GM10248 (cell line): ENCODE measurements at regions not wholly inside any gene's neighbourhood (a gene's known extent, or its start where the extent isn't known, plus 50 kb on each side); places are given as distances from the start of the nearest gene placed in this dataset.
A peak's percentile ranks its signal among the peaks of the same experiment; 100 is the strongest.

ENCODE experiments used
- CTCF ChIA-PET: fragments of 300-600 bp; sonication (Branson Sonifier 250); formaldehyde crosslinking; extraction: SDS; loops from one replicate; lab custom pipeline; 2021; ENCODE audit warnings: antibody characterized with exemption; lab: Yijun Ruan, JAX
- POLR2A ChIA-PET: fragments of 350-650 bp; sonication (Branson Sonifier 250); formaldehyde crosslinking; extraction: SDS; loops from one replicate; lab custom pipeline; 2020; ENCODE audit warnings: antibody characterized with exemption; lab: Yijun Ruan, JAX
- DNase-seq: peaks from one replicate; pipeline ENCODE4 v3.0.0; 2012; ENCODE audit errors: extremely low spot score
- TF ChIP-seq, protein P1 (sequence below): IDR thresholded peaks from 2 replicates; pipeline ENCODE4 v1.5.1; 2012; ENCODE audit warnings: mild to moderate bottlenecking, low read depth; ENCODE audit errors: extremely low read depth, missing control alignments, control extremely low read depth

DNA sequence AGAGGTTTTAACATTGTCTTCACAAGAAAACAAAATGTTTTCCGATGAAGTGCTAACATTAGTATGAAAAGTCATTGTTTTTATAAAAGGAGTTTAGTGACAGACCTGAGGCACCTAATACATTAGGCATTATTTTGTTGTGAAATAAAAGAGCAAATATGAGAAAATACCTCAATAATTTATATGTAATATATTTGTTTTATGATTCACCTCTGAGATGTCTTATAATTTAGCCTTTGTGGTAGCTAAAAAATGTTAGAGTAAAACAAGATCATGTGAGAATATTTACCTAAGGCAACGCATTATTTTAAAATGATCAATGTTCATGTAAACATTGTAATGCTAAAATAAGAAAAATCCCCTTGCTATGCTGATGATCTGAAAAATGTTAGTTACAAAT is 100.9 kb upstream of the WDFY3 start:
- TF ChIP-seq, protein P1, sequence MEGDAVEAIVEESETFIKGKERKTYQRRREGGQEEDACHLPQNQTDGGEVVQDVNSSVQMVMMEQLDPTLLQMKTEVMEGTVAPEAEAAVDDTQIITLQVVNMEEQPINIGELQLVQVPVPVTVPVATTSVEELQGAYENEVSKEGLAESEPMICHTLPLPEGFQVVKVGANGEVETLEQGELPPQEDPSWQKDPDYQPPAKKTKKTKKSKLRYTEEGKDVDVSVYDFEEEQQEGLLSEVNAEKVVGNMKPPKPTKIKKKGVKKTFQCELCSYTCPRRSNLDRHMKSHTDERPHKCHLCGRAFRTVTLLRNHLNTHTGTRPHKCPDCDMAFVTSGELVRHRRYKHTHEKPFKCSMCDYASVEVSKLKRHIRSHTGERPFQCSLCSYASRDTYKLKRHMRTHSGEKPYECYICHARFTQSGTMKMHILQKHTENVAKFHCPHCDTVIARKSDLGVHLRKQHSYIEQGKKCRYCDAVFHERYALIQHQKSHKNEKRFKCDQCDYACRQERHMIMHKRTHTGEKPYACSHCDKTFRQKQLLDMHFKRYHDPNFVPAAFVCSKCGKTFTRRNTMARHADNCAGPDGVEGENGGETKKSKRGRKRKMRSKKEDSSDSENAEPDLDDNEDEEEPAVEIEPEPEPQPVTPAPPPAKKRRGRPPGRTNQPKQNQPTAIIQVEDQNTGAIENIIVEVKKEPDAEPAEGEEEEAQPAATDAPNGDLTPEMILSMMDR, result no peak
- CTCF ChIA-PET, result interaction anchor here (1.6 kb wide), 1 partner anchor 10 kb away, joined by 4 read pairs; no protein-coding TSS in a partner anchor
- POLR2A ChIA-PET, result no interaction called here
- no peak for DNase-seq

DNA sequence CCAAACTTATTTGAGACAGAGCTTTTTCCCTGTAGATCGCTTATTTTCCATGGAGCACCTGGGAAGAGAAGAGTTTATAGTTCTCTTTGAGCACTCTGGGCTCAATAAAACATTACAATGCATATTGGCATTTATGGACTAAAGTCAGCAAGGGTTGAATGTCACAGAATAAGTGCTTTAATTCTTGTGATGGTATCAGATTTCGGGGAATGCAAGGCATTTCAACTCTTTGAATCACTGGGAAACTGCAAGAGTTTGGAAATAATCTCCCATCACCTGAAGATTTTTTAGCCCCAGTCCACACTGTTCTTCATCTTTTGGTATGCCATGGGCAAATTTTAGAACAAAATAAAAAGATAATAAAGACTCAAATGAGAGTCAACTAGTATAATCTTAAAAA is 111.5 kb upstream of the WDFY3 start:
- TF ChIP-seq, protein P1, result no peak
- CTCF ChIA-PET, result no interaction called here
- POLR2A ChIA-PET, result no interaction called here
- DNase-seq, result no peak

DNA sequence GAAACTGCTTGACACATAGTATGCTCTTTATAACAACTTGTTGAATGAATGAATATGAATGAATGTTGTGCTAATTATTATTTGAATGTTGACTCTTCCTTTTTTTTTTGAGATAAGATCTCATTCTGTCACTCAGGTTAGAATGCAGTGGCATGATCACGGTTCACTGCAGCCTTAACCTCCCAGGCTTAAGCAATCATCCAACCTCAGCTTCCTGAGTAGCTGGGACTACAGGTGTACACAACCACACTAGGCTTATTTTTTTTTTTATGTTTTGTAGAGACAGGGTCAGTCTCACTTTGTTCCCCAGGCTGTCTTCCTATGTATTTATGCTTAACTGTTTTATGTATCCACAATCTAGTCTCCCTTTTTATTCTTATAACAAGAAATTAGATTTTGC is 114.7 kb upstream of the WDFY3 start:
- TF ChIP-seq, protein P1, result no peak
- POLR2A ChIA-PET, result no interaction called here
- DNase-seq, result no peak
- CTCF ChIA-PET, result no interaction called here

DNA sequence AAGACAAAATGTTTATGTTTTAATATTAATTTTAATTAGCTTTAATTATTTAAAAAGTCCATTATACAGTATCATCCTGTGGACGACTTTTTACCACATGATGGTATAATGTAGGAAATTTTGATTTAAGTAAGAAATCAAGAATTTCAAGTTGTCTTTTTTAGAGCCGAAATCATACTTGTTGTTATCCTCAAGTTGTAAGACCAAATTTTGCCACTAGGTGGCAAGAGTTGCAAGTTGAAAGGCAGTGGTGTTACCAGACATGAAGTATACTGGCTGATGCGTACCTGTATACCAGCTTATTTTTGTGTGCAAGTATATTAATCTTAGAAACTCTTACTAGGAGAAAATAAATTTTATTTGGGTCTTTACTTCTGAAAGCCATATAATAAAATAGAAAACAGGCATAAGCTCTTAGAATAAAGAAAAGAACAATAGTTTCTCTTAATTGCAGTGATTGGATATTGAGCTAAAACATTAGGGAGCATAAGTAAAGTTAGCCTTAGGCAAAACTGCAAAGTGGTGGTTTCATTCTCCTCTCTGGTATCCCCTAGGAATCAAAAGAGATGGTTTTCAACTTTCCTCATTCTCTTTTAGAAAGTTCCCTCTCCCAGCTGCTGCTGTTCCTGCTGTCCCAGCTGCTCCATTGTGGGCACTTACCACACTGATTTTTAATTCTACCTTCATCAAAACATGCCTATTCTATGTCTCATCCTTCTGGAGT is 118.0 kb upstream of the WDFY3 start:
- POLR2A ChIA-PET, result no interaction called here
- peak; percentile 18 for DNase-seq
- TF ChIP-seq, protein P1, result peak; percentile 31
- CTCF ChIA-PET, result interaction anchor here (0.8 to 3.7 kb wide), 27 partner anchors 9 to 976 kb away, joined by 3 to 24 read pairs (median 3); no protein-coding TSS in a partner anchor

DNA sequence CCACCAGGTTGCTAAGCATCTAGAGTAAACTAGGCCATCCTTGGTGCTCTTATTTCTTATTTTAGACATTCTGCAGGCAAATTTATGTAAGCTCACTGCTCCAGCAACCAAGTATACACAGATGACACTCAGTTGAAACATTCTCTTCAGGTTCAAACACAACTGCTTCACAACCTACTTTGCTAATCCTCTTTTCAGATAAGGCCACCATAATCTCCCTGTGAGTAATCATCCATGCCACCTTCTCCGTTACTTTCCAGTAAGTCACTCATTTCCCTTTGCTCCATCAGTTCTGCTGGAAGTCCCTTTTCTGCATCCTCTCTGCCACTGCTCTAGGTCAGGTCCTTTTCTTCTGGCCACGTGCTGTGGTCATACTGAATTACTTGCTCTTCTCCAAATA is 120.2 kb upstream of the WDFY3 start:
- DNase-seq, result no peak
- CTCF ChIA-PET, result interaction anchor here (1.7 to 3.4 kb wide), 2 partner anchors 657 to 958 kb away, joined by 3 to 21 read pairs; no protein-coding TSS in a partner anchor
- POLR2A ChIA-PET, result no interaction called here
- TF ChIP-seq, protein P1, result no peak

DNA sequence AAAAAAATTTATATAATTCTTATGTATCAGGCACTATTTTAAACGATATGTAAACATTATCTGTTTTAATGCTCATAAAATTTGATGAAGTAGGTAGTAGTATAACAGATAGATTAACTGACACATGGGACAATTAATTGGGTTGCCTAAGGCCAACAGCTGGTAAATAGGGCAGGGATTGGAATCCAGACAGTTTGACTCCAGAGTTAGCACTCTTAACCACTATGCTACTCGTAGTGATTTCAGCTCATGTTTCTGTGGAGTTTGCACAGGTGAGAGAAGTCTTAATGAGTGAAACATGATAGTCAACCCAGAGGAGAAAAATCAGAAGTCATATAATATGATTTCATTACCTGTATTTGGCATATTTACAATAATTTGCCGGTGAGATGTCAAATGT is 126.0 kb upstream of the WDFY3 start:
- no peak for DNase-seq
- TF ChIP-seq, protein P1, result no peak
- POLR2A ChIA-PET, result no interaction called here
- CTCF ChIA-PET, result interaction anchor here (3.4 kb wide), 1 partner anchor 8 kb away, joined by 17 read pairs; no protein-coding TSS in a partner anchor
